Hematopoietic multipotent progenitor cell treated with erythropoietin and hydrocortisone succinate and interleukin-3 and kit ligand, for 6 days (in vitro differentiated cells): ENCODE measurements at regions not wholly inside any gene's neighbourhood (a gene's known extent, or its start where the extent isn't known, plus 50 kb on each side); places are given as distances from the start of the nearest gene placed in this dataset.

ENCODE experiments used
- DNase-seq: peaks from one replicate; pipeline ENCODE4 v3.0.0-alpha.2; 2015

GRCh38 chr15:93932164-93932776, 299.1 kb upstream of the MCTP2 start:
- no peak for DNase-seq

- no peak for DNase-seq
Measured at GRCh38 chr15:93929375-93930094, 301.8 kb upstream of the MCTP2 start.

DNA sequence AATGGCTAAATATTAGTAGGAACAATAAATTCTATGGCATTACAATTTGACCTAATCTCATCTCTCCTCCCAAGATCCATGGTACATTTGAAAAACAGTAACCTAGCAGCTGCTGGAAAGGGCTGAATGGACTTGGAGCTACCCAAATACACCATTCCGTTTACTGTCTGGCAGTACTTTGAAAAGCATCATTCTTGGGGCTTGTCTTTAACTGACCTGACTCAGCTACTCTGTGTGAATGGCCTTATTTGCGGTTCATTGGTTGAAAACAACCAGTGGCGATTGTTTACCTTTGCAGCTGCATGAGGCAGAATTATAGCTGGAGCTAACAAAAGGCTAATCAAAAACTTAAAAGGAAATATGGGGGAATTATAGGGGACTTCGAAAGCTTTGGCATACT, 311.2 kb upstream of the MCTP2 start:
- no peak for DNase-seq

DNA sequence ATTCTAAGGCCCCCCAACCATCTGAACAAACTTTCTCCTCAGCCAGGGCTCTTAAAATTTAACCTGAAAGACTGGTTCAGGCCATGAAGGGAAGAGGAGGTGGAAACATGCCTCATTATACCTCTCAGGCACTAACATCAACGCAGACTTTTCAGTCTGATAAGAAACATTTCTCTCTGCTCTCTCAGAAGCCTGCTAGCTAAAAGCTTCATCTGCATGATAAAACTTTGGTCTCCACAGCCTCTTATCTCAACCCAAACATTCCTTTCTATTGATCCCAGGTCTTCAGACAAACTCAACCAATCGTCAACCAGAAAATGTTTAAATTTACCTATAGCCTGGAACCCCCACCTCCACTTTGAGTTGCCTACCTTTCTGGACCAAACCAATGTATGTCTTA, 312.6 kb upstream of the MCTP2 start:
- DNase-seq: peak; percentile 74

DNA sequence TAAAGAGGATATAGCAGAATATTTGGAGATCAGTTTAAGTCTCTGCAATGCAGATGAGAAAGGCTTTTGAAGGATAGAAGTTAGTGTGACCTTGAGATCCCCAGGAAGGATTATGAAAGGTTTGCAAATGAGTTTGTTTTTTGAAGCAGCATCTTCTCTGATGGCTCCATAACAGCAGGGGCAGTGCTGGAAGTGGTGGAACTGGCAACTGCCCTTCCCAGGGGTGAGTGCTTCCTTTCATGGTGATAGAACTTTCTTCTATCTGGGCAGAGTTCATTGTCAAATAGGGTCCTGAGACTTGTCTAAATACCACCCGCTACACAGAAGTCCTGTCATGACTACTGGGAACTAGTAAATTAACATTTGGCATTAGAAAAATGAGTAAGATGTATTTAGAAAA, 314.2 kb upstream of the MCTP2 start:
- DNase-seq: no peak

DNA sequence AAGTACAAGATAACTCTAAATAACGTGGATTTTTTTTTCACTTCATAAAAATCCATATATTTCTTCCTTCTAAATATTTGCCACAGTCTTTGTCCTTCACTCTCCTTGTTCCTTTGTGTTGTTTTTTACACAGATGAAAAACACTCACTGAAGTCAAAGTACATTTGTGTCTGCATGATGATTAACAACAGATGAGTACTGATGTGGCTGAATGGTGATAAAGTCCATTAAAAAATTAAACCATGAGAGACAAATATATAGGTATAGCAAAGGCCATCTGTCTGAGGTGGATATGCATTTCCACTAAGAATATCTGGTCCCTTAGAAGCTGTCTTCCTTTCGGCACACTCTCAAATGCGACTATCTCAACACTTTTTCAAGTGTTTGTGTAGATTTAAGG, 317.5 kb upstream of the MCTP2 start:
- no peak for DNase-seq

DNA sequence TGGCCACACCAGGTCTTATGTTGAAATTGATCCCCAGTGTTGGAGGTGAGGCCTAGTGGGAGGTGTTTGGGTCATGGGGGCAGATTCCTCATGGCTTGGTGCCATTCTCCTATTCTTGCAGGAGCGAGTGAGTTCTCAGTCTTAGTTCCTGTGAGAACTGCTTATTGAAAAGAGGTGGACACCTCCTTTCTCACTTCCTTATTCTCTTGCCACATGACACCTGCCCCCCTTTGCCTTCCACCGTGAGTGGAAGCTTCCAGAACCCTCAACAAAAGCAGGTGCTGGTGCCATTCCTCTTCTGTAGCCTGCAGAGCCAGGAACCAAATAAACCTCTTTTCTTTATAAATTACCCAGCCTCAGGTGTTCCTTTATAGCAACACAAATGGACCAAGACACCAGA, 318.1 kb upstream of the MCTP2 start:
- DNase-seq: no peak

- DNase-seq: no peak
Measured at GRCh38 chr15:93900476-93901400, 330.6 kb upstream of the MCTP2 start.

- DNase-seq: no peak
Measured at GRCh38 chr15:93899817-93900216, 331.5 kb upstream of the MCTP2 start.

- no peak for DNase-seq
Measured at GRCh38 chr15:93897377-93897776, 334.0 kb upstream of the MCTP2 start.

GRCh38 chr15:93895976-93896770, 335.2 kb upstream of the MCTP2 start:
- DNase-seq: no peak

DNA sequence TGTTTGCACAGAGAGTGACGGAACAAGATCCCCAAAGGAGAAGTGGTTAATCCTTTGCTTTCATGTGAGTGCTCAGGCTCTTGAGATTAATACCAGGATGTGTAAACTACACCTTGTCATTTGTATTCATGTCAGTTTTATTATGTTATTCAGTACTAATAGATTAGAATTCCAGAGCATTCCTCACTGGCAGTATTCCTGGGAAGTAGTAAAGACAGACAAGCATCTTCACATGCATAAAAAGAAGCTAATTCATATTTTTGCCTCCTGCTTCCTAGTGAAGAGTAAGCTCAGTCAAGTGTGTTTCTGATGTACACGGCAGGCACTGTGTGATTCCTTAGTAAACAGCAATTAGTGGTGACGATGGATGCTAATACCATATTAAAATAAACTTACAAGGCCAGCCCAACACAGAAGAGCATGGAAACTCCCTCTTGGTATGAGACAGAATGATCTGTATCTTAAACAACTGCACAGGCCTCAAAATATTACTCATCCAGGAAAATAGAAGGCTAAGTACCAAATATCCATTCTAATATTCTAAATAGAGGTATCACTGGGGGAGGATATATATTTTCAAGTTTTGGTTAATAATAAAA, 336.8 kb upstream of the MCTP2 start:
- DNase-seq: no peak

GRCh38 chr15:93887151-93887550, 344.2 kb upstream of the MCTP2 start:
- DNase-seq: no peak

GRCh38 chr15:93882779-93883178, 348.6 kb upstream of the MCTP2 start:
- no peak for DNase-seq

DNA sequence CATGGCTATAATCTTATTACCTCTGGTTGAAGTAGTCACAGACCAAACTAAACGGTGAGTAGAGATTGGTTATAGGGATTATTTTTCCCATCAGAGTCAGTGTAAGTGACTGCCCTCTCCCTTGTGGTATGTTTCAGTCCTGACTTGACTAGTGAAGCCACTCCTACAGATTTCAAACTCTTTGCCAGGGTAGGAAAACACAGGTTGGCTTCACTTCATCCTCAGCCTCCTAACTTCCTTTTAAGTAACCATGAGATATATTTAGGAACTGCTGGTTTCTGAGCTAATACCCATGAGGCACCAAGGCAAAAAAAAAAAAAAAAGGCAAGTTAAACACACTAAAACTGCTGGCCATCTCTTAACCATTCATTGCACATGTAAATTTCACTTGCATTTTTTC, 349.2 kb upstream of the MCTP2 start:
- DNase-seq: no peak

GRCh38 chr15:93881310-93881709, 350.1 kb upstream of the MCTP2 start:
- DNase-seq: no peak

DNA sequence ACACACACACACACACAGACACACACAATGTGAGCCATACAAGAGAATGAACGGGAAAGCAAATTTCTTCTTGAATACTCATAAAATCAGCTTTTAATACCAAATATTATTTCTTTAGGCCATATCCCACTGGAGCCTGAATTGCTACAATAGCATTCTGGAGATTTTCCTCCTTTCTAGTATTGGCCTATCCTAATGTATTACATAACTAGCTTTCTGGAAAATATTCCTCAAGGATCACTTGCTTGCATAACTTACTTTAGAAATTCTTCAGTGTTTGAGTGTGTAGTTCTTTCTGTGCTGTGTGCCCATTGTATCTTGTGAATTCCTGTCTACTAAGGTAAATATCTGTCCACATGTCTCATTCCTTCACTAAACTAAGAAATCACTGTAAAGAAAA, 351.0 kb upstream of the MCTP2 start:
- no peak for DNase-seq

DNA sequence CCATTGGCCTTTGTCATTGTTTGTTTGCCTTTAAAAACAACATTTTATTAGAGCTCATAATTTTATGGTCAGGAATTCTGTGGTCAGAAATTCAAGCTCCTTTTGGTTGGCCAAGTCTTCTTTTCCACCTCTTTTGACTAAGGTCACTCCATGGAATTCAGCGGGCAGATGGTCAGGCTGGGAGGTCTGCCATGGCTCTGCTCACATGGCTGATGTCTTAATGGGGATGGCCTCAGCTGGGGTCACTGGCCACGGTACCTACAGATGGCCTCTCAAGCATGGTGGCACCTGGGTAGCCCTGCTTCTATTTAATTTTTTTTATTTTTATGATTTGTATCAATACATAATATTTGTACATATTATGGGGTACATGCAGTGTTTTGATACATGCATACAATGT, 360.8 kb upstream of the MCTP2 start:
- DNase-seq: no peak

DNA sequence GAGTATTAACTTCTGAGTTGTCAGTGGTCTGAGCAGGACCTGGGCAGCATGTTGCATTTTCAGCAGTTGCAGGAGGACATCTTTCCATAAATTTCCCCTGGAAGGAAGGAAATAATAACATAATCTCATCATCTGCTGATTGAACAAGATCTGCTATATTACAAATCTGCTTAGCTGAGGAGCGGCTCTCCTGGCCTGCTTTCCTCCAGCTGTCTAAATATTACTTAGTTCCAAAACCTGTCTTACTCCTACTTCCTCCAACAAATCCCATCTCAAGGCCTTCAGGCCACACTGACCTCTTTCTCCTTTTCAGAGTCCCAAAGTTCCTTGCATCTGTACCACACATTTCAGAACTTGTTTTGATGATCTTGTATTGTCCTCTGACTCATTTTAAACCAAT, 364.4 kb upstream of the MCTP2 start:
- no peak for DNase-seq

- DNase-seq: no peak
Measured at GRCh38 chr15:93866476-93866875, 364.9 kb upstream of the MCTP2 start.

DNA sequence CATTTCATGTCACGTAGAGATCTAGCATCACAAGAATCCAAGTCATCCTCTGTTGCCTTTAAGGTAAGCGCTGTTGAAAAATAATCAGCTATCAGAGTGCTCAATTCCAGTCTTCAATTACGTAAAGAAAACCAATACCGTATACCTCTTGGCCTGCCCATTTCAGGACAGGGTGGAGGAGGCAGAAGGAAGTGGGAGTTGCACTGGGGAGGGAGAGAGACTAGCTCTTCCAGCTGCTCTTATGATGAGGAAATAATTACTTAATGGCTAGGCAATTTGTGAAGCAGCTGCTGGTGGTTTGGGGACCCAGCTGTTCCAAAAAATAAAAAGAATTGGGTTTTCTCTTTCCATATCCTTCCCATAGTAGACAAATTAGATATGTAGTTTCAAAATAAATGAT, 365.8 kb upstream of the MCTP2 start:
- DNase-seq: peak; percentile 9

DNA sequence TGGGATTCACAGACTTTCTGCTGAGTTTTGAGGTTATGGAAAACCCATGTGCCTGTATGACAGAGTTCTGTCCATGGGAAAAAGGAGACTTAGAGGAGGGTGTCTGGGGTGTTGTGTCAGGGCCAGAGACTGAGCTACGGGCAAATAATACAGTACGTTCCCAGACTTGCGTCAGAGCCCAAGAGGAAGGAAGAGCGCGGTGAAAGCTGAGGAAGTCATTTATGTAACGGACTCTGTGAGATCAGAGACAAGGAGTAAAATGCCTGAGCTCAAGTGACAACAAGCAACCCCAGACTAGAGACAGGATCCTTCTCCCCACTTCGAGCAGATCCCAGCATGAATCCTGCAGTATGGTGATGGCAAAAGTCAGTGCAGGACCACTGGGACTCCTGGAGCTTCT, 368.6 kb upstream of the MCTP2 start:
- DNase-seq: peak; percentile 68
